ENCODE measurements at regions not wholly inside any gene's neighbourhood (a gene's known extent, or its start where the extent isn't known, plus 50 kb on each side); places are given as distances from the start of the nearest gene placed in this dataset.

DNA sequence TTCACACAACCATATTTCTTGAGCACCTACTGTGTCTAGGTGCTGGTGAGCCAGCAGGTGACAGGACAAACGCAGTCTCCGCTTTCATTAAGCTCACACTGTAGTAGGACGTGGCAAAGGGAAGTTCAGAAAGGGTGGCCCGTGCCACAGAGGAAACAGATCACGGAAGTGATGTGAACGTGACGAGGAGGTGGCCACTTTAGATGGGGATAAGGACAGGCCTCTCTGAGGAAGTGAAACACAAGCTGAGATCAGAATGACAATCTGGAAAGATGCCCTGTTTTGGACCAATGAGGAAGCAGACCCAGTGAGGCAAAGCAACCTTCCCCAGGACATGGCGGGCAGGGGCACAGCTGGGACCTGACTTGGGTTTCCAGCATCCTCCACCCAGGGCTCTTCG lies 127.4 kb upstream of the PRMT8 start:
- no peak overlapping the region for H3K27ac Mint-ChIP-seq (ENCODE audit: low read depth, unreplicated experiment)
- no peak for DNase-seq (ENCODE audit: unreplicated experiment)
- H3K36me3 Mint-ChIP-seq (ENCODE audit: insufficient read depth, unreplicated experiment): no peaks in the 10 kb centered on the region
- peaks cover 6% of the 10 kb centered on the region for H3K4me1 Mint-ChIP-seq (ENCODE audit: insufficient read depth, unreplicated experiment)
- H3K27me3 Mint-ChIP-seq (ENCODE audit: insufficient read depth, unreplicated experiment): no peaks in the 10 kb centered on the region
- no peaks in the 10 kb centered on the region for H3K9me3 Mint-ChIP-seq (ENCODE audit: unreplicated experiment)
- ChIA-PET CTCF (interaction anchor here (0.6 to 1.3 kb wide), 4 partner anchors 15 to 953 kb away, joined by 3 to 4 read pairs (median 4); no protein-coding TSS in a partner anchor), POLR2A (no interaction called here)
- H3K4me3 Mint-ChIP-seq (ENCODE audit: unreplicated experiment): no peak overlapping the region
- TF ChIP-seq, protein P1, sequence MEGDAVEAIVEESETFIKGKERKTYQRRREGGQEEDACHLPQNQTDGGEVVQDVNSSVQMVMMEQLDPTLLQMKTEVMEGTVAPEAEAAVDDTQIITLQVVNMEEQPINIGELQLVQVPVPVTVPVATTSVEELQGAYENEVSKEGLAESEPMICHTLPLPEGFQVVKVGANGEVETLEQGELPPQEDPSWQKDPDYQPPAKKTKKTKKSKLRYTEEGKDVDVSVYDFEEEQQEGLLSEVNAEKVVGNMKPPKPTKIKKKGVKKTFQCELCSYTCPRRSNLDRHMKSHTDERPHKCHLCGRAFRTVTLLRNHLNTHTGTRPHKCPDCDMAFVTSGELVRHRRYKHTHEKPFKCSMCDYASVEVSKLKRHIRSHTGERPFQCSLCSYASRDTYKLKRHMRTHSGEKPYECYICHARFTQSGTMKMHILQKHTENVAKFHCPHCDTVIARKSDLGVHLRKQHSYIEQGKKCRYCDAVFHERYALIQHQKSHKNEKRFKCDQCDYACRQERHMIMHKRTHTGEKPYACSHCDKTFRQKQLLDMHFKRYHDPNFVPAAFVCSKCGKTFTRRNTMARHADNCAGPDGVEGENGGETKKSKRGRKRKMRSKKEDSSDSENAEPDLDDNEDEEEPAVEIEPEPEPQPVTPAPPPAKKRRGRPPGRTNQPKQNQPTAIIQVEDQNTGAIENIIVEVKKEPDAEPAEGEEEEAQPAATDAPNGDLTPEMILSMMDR (IDR thresholded peaks at IDR 0.05; ENCODE audit: unreplicated experiment): no peak
- intact Hi-C loops (cut with micrococcal nuclease): no loop called here
- BruUV-seq (replicated peaks): no TSS peak

DNA sequence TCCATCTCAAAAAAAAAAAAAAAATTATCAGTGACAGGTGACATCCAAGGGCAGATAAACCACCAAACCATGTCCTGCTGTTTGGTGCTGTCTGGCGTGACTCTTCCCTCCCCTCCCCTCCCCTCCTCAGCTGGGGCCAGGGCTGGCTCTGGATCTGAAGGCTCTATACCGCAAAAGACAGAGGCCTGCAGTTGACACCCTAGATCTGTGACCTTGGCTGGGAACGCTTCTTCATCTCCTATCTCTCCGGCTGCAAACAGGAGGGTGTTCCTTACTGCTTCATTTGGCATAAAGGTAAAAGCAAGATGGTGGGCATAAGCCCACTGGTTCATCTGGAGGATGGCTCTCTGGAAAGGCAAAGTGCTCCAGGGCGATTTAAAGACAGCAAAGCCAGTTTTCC lies 126.8 kb upstream of the PRMT8 start:
- TF ChIP-seq, protein P1 (IDR thresholded peaks at IDR 0.05; ENCODE audit: unreplicated experiment): no peak

DNA sequence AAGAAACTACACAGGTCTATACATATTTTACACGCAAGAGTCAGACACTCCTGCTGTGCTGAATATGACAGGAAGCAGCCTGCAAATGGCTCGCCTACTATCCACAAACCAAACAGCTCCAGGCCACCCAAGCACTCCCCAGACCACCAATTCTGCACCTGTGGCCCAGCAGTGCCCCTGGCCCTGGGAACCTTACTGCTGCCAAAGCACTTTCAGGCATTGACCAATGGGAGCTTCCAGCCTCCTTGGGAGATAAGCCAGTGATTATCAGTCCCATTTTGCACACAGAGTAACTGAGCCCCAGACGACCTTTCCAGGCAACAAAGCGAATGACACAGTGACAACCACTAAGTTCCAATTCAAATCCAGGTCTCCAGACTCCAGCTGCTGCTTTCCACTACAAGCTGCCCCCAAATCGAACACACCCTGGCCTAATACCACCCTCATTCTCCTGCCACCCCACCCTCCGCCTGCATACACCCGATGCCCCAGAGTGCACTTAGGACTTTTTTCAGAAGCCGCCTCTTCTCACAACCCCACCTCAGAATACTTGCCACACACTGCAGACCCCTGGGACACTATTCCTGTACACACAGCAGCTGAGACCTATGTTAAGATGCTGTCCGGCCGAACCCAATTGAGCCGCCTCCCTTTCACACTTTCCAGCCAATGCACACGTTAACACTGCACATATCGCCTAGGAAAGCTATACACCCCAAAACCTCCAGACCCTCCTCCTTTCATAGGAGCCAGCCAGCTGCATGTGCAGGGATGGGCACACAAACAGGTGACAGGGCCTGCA lies 126.1 kb upstream of the PRMT8 start:
- Mint-ChIP-seq H3K4me3 (ENCODE audit: unreplicated experiment) (peak overlapping the region; percentile 65), H3K36me3 (ENCODE audit: insufficient read depth, unreplicated experiment) (no peaks in the 10 kb centered on the region), H3K27ac (ENCODE audit: low read depth, unreplicated experiment) (no peak overlapping the region), H3K4me1 (ENCODE audit: insufficient read depth, unreplicated experiment) (peaks cover 6% of the 10 kb centered on the region), H3K9me3 (ENCODE audit: unreplicated experiment) (no peaks in the 10 kb centered on the region), H3K27me3 (ENCODE audit: insufficient read depth, unreplicated experiment) (no peaks in the 10 kb centered on the region)
- intact Hi-C loops (cut with micrococcal nuclease): no loop called here
- DNase-seq (ENCODE audit: unreplicated experiment): no peak
- CTCF ChIA-PET: interaction anchor here (0.5 to 1.4 kb wide), 6 partner anchors 10 to 648 kb away, joined by 3 to 5 read pairs (median 3); partner anchors contain the start of gene PRMT8
- TF ChIP-seq, protein P1 (IDR thresholded peaks at IDR 0.05; ENCODE audit: unreplicated experiment): no peak
- no TSS peak for BruUV-seq (replicated peaks)
- POLR2A ChIA-PET: interaction anchor here (1.2 to 1.5 kb wide), 2 partner anchors 9 to 65 kb away, joined by 4 to 5 read pairs; no protein-coding TSS in a partner anchor

More for the DNA sequence above, 126.8 kb upstream of the PRMT8 start:
- Mint-ChIP-seq H3K9me3 (ENCODE audit: unreplicated experiment) (no peaks in the 10 kb centered on the region), H3K27me3 (ENCODE audit: insufficient read depth, unreplicated experiment) (no peaks in the 10 kb centered on the region), H3K36me3 (ENCODE audit: insufficient read depth, unreplicated experiment) (no peaks in the 10 kb centered on the region), H3K4me1 (ENCODE audit: insufficient read depth, unreplicated experiment) (peaks cover 6% of the 10 kb centered on the region), H3K4me3 (ENCODE audit: unreplicated experiment) (no peak overlapping the region), H3K27ac (ENCODE audit: low read depth, unreplicated experiment) (no peak overlapping the region)
- CTCF ChIA-PET: interaction anchor here (0.8 to 1.4 kb wide), 2 partner anchors 64 to 649 kb away, joined by 3 to 4 read pairs; no protein-coding TSS in a partner anchor
- no peak for DNase-seq (ENCODE audit: unreplicated experiment)
- BruUV-seq (replicated peaks): no TSS peak
- POLR2A ChIA-PET: no interaction called here
- intact Hi-C loops (cut with micrococcal nuclease): no loop called here
